ENCODE measurements at regions not wholly inside any gene's neighbourhood (a gene's known extent, or its start where the extent isn't known, plus 50 kb on each side); places are given as distances from the start of the nearest gene placed in this dataset.
"Not testable (repeated sequence)": the region's sequence is repeated elsewhere in the genome, so short reads cannot be mapped to it uniquely, and the experiment has no call there.

GRCh38 chr12:13924286-13924685, 57.1 kb downstream of the GRIN2B start:
- Histone ChIP-seq H3K9ac (ENCODE audit: low read depth in 1 of 2, low read length in 2 of 2) (no peak overlapping the region), H3K4me3 (ENCODE audit: low read depth in 1 of 2, low read length in 2 of 2) (no peak overlapping the region), H3K27ac (ENCODE audit: low read depth, low read length) (no peak overlapping the region), H3K9me3 (ENCODE audit: control insufficient read depth in 1 of 2, low read length in 2 of 2) (no peaks in the 10 kb centered on the region), H3K27me3 (ENCODE audit: control insufficient read depth in 1 of 2, insufficient read depth in 2 of 2, low read length in 2 of 2) (no peaks in the 10 kb centered on the region), H3K4me1 (ENCODE audit: control insufficient read depth in 1 of 2, insufficient read depth in 2 of 2, low read length in 2 of 2) (no peaks in the 10 kb centered on the region), H3K36me3 (ENCODE audit: control insufficient read depth in 1 of 2, insufficient read depth in 2 of 2, low read length in 2 of 2) (no peaks in the 10 kb centered on the region)

DNA sequence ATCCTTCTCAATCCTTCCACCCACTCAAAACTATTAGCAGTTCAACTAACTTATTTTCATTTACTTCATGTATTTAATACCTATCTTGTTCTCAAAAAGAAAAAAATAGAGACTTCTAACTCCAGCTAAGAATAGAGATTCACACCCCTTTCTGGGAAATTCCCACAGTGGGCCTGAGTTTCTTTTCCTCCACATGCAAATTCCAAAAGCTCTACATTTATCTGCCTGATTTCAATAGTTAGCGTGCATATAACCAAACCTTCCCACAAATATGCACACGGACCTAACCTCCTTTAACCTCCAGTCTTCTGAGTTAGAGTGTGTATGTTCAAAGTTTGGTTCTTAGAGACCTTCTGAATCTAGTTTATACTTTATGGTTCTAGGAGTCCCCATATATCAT, 62.5 kb downstream of the GRIN2B start:
- Histone ChIP-seq H3K4me1 (ENCODE audit: control insufficient read depth in 1 of 2, insufficient read depth in 2 of 2, low read length in 2 of 2) (no peaks in the 10 kb centered on the region), H3K9ac (ENCODE audit: low read depth in 1 of 2, low read length in 2 of 2) (no peak overlapping the region), H3K27ac (ENCODE audit: low read depth, low read length) (no peak overlapping the region), H3K4me3 (ENCODE audit: low read depth in 1 of 2, low read length in 2 of 2) (no peak overlapping the region), H3K36me3 (ENCODE audit: control insufficient read depth in 1 of 2, insufficient read depth in 2 of 2, low read length in 2 of 2) (no peaks in the 10 kb centered on the region), H3K9me3 (ENCODE audit: control insufficient read depth in 1 of 2, low read length in 2 of 2) (no peaks in the 10 kb centered on the region), H3K27me3 (ENCODE audit: control insufficient read depth in 1 of 2, insufficient read depth in 2 of 2, low read length in 2 of 2) (no peaks in the 10 kb centered on the region)

DNA sequence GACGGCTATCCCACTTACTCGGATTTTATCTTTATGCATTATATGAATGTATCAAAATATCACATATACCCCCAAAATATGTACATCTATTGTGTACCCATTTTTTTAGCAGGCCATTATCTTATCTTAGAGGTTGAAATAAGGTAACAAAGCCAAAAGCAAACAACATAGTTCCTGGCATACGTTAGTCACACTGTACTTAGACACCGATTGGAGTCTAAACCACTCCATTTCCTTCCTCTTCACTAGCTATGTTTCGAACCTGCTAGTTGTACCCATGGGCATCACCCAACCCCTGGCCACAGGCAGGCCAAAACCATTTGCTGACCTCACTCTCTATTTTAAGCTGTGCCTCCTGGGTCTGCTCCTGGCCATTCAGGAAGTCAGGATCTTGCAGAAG, 66.3 kb downstream of the GRIN2B start:
- no peaks in the 10 kb centered on the region for H3K9me3 ChIP-seq (ENCODE audit: control insufficient read depth in 1 of 2, low read length in 2 of 2)
- no peaks in the 10 kb centered on the region for H3K4me1 ChIP-seq (ENCODE audit: control insufficient read depth in 1 of 2, insufficient read depth in 2 of 2, low read length in 2 of 2)
- no peaks in the 10 kb centered on the region for H3K27me3 ChIP-seq (ENCODE audit: control insufficient read depth in 1 of 2, insufficient read depth in 2 of 2, low read length in 2 of 2)
- H3K9ac ChIP-seq (ENCODE audit: low read depth in 1 of 2, low read length in 2 of 2): no peak overlapping the region
- H3K4me3 ChIP-seq (ENCODE audit: low read depth in 1 of 2, low read length in 2 of 2): no peak overlapping the region
- no peak overlapping the region for H3K27ac ChIP-seq (ENCODE audit: low read depth, low read length)
- H3K36me3 ChIP-seq (ENCODE audit: control insufficient read depth in 1 of 2, insufficient read depth in 2 of 2, low read length in 2 of 2): no peaks in the 10 kb centered on the region

DNA sequence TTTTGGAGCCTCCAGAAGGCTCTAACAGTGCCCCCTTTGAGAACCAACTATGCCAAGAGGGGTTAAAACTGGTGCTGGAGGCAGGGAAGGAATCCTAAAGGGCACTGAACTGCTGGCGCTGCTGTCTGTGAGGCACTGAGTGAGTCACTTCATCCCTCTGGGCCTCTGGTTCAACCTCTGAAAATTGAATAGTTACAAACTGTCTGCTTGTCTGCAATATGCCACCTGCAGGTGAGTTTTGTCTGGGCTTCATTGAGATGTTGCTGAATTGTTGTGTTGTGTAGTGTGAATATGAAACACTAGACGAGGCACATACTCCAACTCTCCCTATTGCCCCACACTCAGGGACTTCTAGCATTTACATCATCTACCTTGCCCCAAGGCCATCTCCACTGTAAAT, 68.0 kb downstream of the GRIN2B start:
- H3K36me3 ChIP-seq (ENCODE audit: control insufficient read depth in 1 of 2, insufficient read depth in 2 of 2, low read length in 2 of 2): no peaks in the 10 kb centered on the region
- no peaks in the 10 kb centered on the region for H3K9me3 ChIP-seq (ENCODE audit: control insufficient read depth in 1 of 2, low read length in 2 of 2)
- H3K27ac ChIP-seq (ENCODE audit: low read depth, low read length): no peak overlapping the region

DNA sequence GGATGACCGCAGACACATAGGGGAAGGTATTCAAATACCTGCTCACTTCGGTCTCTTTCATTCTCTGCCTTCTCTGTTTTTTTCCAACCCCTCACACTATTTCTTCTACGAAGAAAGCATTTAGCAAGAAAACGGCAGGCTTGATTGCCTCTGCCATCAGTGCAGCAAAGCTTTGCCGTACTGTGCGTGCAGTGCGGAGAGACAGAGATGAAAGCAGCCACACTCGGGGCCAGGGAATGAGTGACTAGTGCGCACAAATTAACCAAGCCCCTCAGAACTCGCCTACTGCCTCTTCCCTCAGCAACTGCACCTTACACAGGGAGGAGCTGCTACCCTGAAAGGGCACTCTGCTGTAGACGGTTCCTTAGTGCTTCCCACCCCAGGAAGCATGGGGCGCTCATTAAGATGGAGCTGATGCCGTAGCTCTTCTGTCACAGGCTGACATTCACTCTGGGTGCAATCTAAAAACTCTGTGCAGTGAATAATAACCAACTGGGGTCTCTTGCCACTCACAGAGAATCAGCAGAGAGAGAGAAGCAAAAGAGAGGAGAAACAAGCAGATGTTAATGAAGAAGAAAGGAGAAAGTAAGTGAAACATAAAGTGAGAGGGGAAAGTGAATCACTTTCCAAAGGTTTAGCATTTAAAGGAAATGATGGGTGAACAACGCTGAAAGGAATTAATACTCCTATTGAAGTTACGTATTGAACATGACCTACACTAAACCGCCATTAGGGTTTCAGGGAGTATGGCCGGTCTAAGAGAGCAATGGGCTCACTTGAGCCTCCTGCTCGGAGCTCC, 69.4 kb downstream of the GRIN2B start:
- H3K4me1 ChIP-seq (ENCODE audit: control insufficient read depth in 1 of 2, insufficient read depth in 2 of 2, low read length in 2 of 2): no peaks in the 10 kb centered on the region
- H3K9me3 ChIP-seq (ENCODE audit: control insufficient read depth in 1 of 2, low read length in 2 of 2): no peaks in the 10 kb centered on the region
- H3K36me3 ChIP-seq (ENCODE audit: control insufficient read depth in 1 of 2, insufficient read depth in 2 of 2, low read length in 2 of 2): no peaks in the 10 kb centered on the region
- no peak overlapping the region for H3K27ac ChIP-seq (ENCODE audit: low read depth, low read length)
- no peaks in the 10 kb centered on the region for H3K27me3 ChIP-seq (ENCODE audit: control insufficient read depth in 1 of 2, insufficient read depth in 2 of 2, low read length in 2 of 2)
- no peak overlapping the region for H3K4me3 ChIP-seq (ENCODE audit: low read depth in 1 of 2, low read length in 2 of 2)
- H3K9ac ChIP-seq (ENCODE audit: low read depth in 1 of 2, low read length in 2 of 2): no peak overlapping the region

More for the DNA sequence above, 68.0 kb downstream of the GRIN2B start:
- H3K27me3 ChIP-seq (ENCODE audit: control insufficient read depth in 1 of 2, insufficient read depth in 2 of 2, low read length in 2 of 2): no peaks in the 10 kb centered on the region
- no peak overlapping the region for H3K9ac ChIP-seq (ENCODE audit: low read depth in 1 of 2, low read length in 2 of 2)
- H3K4me3 ChIP-seq (ENCODE audit: low read depth in 1 of 2, low read length in 2 of 2): no peak overlapping the region
- no peaks in the 10 kb centered on the region for H3K4me1 ChIP-seq (ENCODE audit: control insufficient read depth in 1 of 2, insufficient read depth in 2 of 2, low read length in 2 of 2)

- Histone ChIP-seq H3K9me3 (ENCODE audit: control insufficient read depth in 1 of 2, low read length in 2 of 2) (no peaks in the 10 kb centered on the region), H3K4me3 (ENCODE audit: low read depth in 1 of 2, low read length in 2 of 2) (no peak overlapping the region)
Measured at GRCh38 chr12:13905794-13906193, 75.6 kb downstream of the GRIN2B start.

DNA sequence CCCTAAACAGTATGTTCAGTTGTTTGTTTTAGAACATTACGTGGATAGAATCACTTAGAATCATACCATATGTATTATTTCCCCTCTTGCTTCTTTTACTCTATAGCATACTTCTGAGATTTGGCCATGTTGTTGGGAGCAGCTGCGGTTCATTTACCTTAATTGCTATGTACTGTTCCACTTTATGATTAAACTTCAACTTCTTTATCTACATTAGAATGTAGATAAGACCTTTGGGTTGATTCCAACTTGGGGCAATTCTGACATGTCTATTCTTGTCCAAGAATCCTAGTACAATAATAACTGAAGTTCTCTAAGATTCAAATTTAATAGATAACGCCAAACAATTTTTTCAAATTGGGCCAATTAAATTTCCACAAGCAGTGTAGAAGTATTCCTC, 80.7 kb downstream of the GRIN2B start:
- H3K9me3 ChIP-seq (ENCODE audit: control insufficient read depth in 1 of 2, low read length in 2 of 2): no peaks in the 10 kb centered on the region
- H3K36me3 ChIP-seq (ENCODE audit: control insufficient read depth in 1 of 2, insufficient read depth in 2 of 2, low read length in 2 of 2): no peaks in the 10 kb centered on the region
- H3K4me3 ChIP-seq (ENCODE audit: low read depth in 1 of 2, low read length in 2 of 2): peak overlapping the region in 1 of 2 donors; percentile 11
- no peaks in the 10 kb centered on the region for H3K27me3 ChIP-seq (ENCODE audit: control insufficient read depth in 1 of 2, insufficient read depth in 2 of 2, low read length in 2 of 2)
- no peak overlapping the region for H3K9ac ChIP-seq (ENCODE audit: low read depth in 1 of 2, low read length in 2 of 2)
- H3K4me1 ChIP-seq (ENCODE audit: control insufficient read depth in 1 of 2, insufficient read depth in 2 of 2, low read length in 2 of 2): no peaks in the 10 kb centered on the region
- H3K27ac ChIP-seq (ENCODE audit: low read depth, low read length): no peak overlapping the region

More at GRCh38 chr12:13905794-13906193, 75.6 kb downstream of the GRIN2B start:
- H3K27ac ChIP-seq (ENCODE audit: low read depth, low read length): no peak overlapping the region
- H3K9ac ChIP-seq (ENCODE audit: low read depth in 1 of 2, low read length in 2 of 2): no peak overlapping the region
- no peaks in the 10 kb centered on the region for H3K36me3 ChIP-seq (ENCODE audit: control insufficient read depth in 1 of 2, insufficient read depth in 2 of 2, low read length in 2 of 2)
- H3K27me3 ChIP-seq (ENCODE audit: control insufficient read depth in 1 of 2, insufficient read depth in 2 of 2, low read length in 2 of 2): no peaks in the 10 kb centered on the region
- H3K4me1 ChIP-seq (ENCODE audit: control insufficient read depth in 1 of 2, insufficient read depth in 2 of 2, low read length in 2 of 2): no peaks in the 10 kb centered on the region

DNA sequence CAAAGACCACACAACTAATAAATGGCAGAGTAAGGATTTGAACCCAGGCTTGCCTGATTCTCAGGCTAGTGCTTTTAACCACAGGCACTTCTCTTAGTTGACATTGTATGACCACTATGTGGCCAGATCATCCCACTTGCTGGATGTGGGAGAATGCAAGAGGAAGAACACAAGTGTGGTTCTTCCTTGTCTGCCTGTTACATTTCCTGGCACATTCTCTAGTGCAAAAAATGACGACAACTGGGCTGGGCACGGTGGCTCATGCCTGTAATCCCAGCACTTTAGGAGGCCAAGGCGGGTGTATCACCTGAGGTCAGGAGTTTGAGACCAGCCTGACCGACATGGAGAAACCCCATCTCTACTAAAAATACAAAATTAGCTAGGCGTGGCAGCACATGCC, 83.0 kb downstream of the GRIN2B start:
- not testable (repeated sequence) for H3K9ac ChIP-seq (ENCODE audit: low read depth in 1 of 2, low read length in 2 of 2); H3K27ac ChIP-seq (ENCODE audit: low read depth, low read length); H3K36me3 ChIP-seq (ENCODE audit: control insufficient read depth in 1 of 2, insufficient read depth in 2 of 2, low read length in 2 of 2); H3K4me3 ChIP-seq (ENCODE audit: low read depth in 1 of 2, low read length in 2 of 2); H3K9me3 ChIP-seq (ENCODE audit: control insufficient read depth in 1 of 2, low read length in 2 of 2); H3K4me1 ChIP-seq (ENCODE audit: control insufficient read depth in 1 of 2, insufficient read depth in 2 of 2, low read length in 2 of 2); H3K27me3 ChIP-seq (ENCODE audit: control insufficient read depth in 1 of 2, insufficient read depth in 2 of 2, low read length in 2 of 2)

- no peaks in the 10 kb centered on the region for H3K9me3 ChIP-seq (ENCODE audit: control insufficient read depth in 1 of 2, low read length in 2 of 2)
- H3K4me3 ChIP-seq (ENCODE audit: low read depth in 1 of 2, low read length in 2 of 2): no peak overlapping the region
- H3K9ac ChIP-seq (ENCODE audit: low read depth in 1 of 2, low read length in 2 of 2): no peak overlapping the region
- H3K27ac ChIP-seq (ENCODE audit: low read depth, low read length): no peak overlapping the region
- no peaks in the 10 kb centered on the region for H3K36me3 ChIP-seq (ENCODE audit: control insufficient read depth in 1 of 2, insufficient read depth in 2 of 2, low read length in 2 of 2)
- peaks cover 0 to 4% of the 10 kb centered on the region in 2 donors for H3K4me1 ChIP-seq (ENCODE audit: control insufficient read depth in 1 of 2, insufficient read depth in 2 of 2, low read length in 2 of 2)
- no peaks in the 10 kb centered on the region for H3K27me3 ChIP-seq (ENCODE audit: control insufficient read depth in 1 of 2, insufficient read depth in 2 of 2, low read length in 2 of 2)
Measured at GRCh38 chr12:13897811-13898210, 83.6 kb downstream of the GRIN2B start.

- Histone ChIP-seq H3K4me1 (ENCODE audit: control insufficient read depth in 1 of 2, insufficient read depth in 2 of 2, low read length in 2 of 2) (peaks cover 0 to 4% of the 10 kb centered on the region in 2 donors), H3K36me3 (ENCODE audit: control insufficient read depth in 1 of 2, insufficient read depth in 2 of 2, low read length in 2 of 2) (no peaks in the 10 kb centered on the region), H3K9ac (ENCODE audit: low read depth in 1 of 2, low read length in 2 of 2) (no peak overlapping the region), H3K27me3 (ENCODE audit: control insufficient read depth in 1 of 2, insufficient read depth in 2 of 2, low read length in 2 of 2) (no peaks in the 10 kb centered on the region), H3K4me3 (ENCODE audit: low read depth in 1 of 2, low read length in 2 of 2) (no peak overlapping the region), H3K9me3 (ENCODE audit: control insufficient read depth in 1 of 2, low read length in 2 of 2) (no peaks in the 10 kb centered on the region), H3K27ac (ENCODE audit: low read depth, low read length) (no peak overlapping the region)
Measured at GRCh38 chr12:13896063-13896626, 85.3 kb downstream of the GRIN2B start.
